NCI-H510A treated with DMSO at 0.1 percent for 48 hours (cell line): ENCODE measurements at regions not wholly inside any gene's neighbourhood (a gene's known extent, or its start where the extent isn't known, plus 50 kb on each side); places are given as distances from the start of the nearest gene placed in this dataset.
"Not testable (repeated sequence)": the region's sequence is repeated elsewhere in the genome, so short reads cannot be mapped to it uniquely, and the experiment has no call there.

ENCODE experiments used
- DNase-seq: peaks from one replicate; lab custom pipeline; 2025; lab: John Stamatoyannopoulos, UW

GRCh38 chr2:44086629-44087028 lies 82.0 kb upstream of the PPM1B start:
- no peak for DNase-seq

- peak; percentile 93 for DNase-seq
These were observed 81.5 kb upstream of the PPM1B start for GRCh38 chr2:44087036-44087713.

- no peak for DNase-seq
These were observed 81.0 kb upstream of the PPM1B start for GRCh38 chr2:44087714-44088092.

GRCh38 chr2:44092519-44092918 lies 76.2 kb upstream of the PPM1B start:
- DNase-seq: not testable (repeated sequence)

GRCh38 chr2:44093970-44094369 lies 74.7 kb upstream of the PPM1B start:
- no peak for DNase-seq

GRCh38 chr2:44097322-44097907 lies 71.3 kb upstream of the PPM1B start:
- no peak for DNase-seq

GRCh38 chr2:44098050-44098449 lies 70.6 kb upstream of the PPM1B start:
- DNase-seq: no peak

- DNase-seq: no peak
These were observed 69.8 kb upstream of the PPM1B start for GRCh38 chr2:44098891-44099290.

- no peak for DNase-seq
These were observed 68.3 kb upstream of the PPM1B start for GRCh38 chr2:44100351-44100750.

GRCh38 chr2:44101246-44101645 lies 67.4 kb upstream of the PPM1B start:
- DNase-seq: no peak

GRCh38 chr2:44102790-44103562 lies 65.7 kb upstream of the PPM1B start:
- DNase-seq: no peak

GRCh38 chr2:44103639-44104038 lies 65.0 kb upstream of the PPM1B start:
- DNase-seq: no peak

- DNase-seq: no peak
These were observed 63.8 kb upstream of the PPM1B start for GRCh38 chr2:44104855-44105271.

GRCh38 chr2:44106509-44106908 lies 62.2 kb upstream of the PPM1B start:
- DNase-seq: not testable (repeated sequence)

- no peak for DNase-seq
These were observed 61.5 kb upstream of the PPM1B start for GRCh38 chr2:44107086-44107740.

GRCh38 chr2:44107974-44108373 lies 60.7 kb upstream of the PPM1B start:
- no peak for DNase-seq

- no peak for DNase-seq
These were observed 59.5 kb upstream of the PPM1B start for GRCh38 chr2:44109166-44109565.

- no peak for DNase-seq
These were observed 58.2 kb upstream of the PPM1B start for GRCh38 chr2:44110444-44110843.

GRCh38 chr2:44112096-44112495 lies 56.6 kb upstream of the PPM1B start:
- no peak for DNase-seq

GRCh38 chr2:44116319-44116718 lies 52.4 kb upstream of the PPM1B start:
- no peak for DNase-seq

GRCh38 chr2:44118257-44118656 lies 50.4 kb upstream of the PPM1B start:
- no peak for DNase-seq
